Suprapubic skin (tissue), 4 donors: ENCODE measurements at regions not wholly inside any gene's neighbourhood (a gene's known extent, or its start where the extent isn't known, plus 50 kb on each side); places are given as distances from the start of the nearest gene placed in this dataset.

Experiments used
- CTCF ChIP-seq, 2 donors: fragments of 200-600 bp in 1 of 2; fragments of 450-650 bp in 1 of 2; sonication (generic) in 1 of 2; IDR thresholded peaks; one replicate each; pipeline ENCODE4 v1.5.1; 2016 to 2019; ENCODE audit warnings: antibody characterized with exemption in 2 of 2, mild to moderate bottlenecking in 1 of 2, moderate library complexity in 1 of 2
- EP300 ChIP-seq: sonication (generic); formaldehyde crosslinking; IDR thresholded peaks from one replicate; pipeline ENCODE4 v1.6.1; 2017; ENCODE audit warnings: antibody characterized with exemption
- POLR2A ChIP-seq, 2 donors: fragments of 450-650 bp; IDR thresholded peaks; one replicate each; pipeline ENCODE4 v1.6.1; 2017; ENCODE audit warnings: antibody characterized with exemption in 2 of 2, mild to moderate bottlenecking in 2 of 2, moderate library complexity in 2 of 2
- POLR2AphosphoS5 ChIP-seq, 3 donors: sonication (generic); formaldehyde crosslinking; IDR thresholded peaks; one replicate each; pipeline ENCODE4 v1.6.1; 2017; ENCODE audit warnings: antibody characterized with exemption in 3 of 3

- TF ChIP-seq CTCF (IDR thresholded peaks at IDR 0.05) (no peak), POLR2A (IDR thresholded peaks at IDR 0.05) (no peak), POLR2AphosphoS5 (IDR thresholded peaks at IDR 0.05) (no peak), EP300 (no peak)
These were observed 341.5 kb upstream of the TMPO start for GRCh38 chr12:98173773-98174427.
